Bronchial epithelial cell (primary cell): ENCODE measurements at regions not wholly inside any gene's neighbourhood (a gene's known extent, or its start where the extent isn't known, plus 50 kb on each side); places are given as distances from the start of the nearest gene placed in this dataset.

ENCODE experiments used
- DNase-seq: peaks from one replicate; pipeline ENCODE4 v3.0.0-alpha.2; 2010; ENCODE audit warnings: low read depth
- FAIRE-seq: peaks from 2 replicates; lab custom pipeline; 2011; peaks lifted over from hg19 to GRCh38; lab: Jason Lieb, UNC
- H3K27me3 ChIP-seq: 2 replicates; pipeline ENCODE4 v1.5.1; 2011; ENCODE audit warnings: low read length; ENCODE audit not compliant: control insufficient read depth, insufficient read depth
- H3K36me3 ChIP-seq: 2 replicates; pipeline ENCODE4 v1.5.1; 2011; ENCODE audit warnings: low read length; ENCODE audit not compliant: control insufficient read depth, insufficient read depth
- H3K4me3 ChIP-seq: 2 replicates; pipeline ENCODE4 v1.5.1; 2011; ENCODE audit warnings: mild to moderate bottlenecking, low read depth, low read length, control low read depth
- CTCF ChIP-seq: IDR thresholded peaks from 2 replicates; pipeline ENCODE4 v1.5.1; 2011; ENCODE audit warnings: mild to moderate bottlenecking, moderate library complexity, low read length, control low read depth, inconsistent platforms; ENCODE audit not compliant: insufficient read depth, severe bottlenecking

- no peaks in the 10 kb centered on the region for H3K36me3 ChIP-seq
- TF ChIP-seq CTCF = no peak
- H3K27me3 ChIP-seq = no peaks in the 10 kb centered on the region
- FAIRE-seq (no peak), DNase-seq (no peak)
- H3K4me3 ChIP-seq = no peak overlapping the region
These were observed 306.9 kb downstream of the JRKL start for GRCh38 chr11:96696731-96697130.

- Histone ChIP-seq H3K36me3 (no peaks in the 10 kb centered on the region), H3K4me3 (no peak overlapping the region), H3K27me3 (no peaks in the 10 kb centered on the region)
- no peak for DNase-seq
- FAIRE-seq = no peak
- no peak for TF ChIP-seq CTCF
These were observed 307.7 kb downstream of the JRKL start for GRCh38 chr11:96697466-96697865.

GRCh38 chr11:96704847-96705246, 315.0 kb downstream of the JRKL start:
- no peak overlapping the region for H3K4me3 ChIP-seq
- no peaks in the 10 kb centered on the region for H3K36me3 ChIP-seq
- no peaks in the 10 kb centered on the region for H3K27me3 ChIP-seq
- TF ChIP-seq CTCF = peak; percentile 3
- FAIRE-seq (no peak), DNase-seq (no peak)

- Histone ChIP-seq H3K36me3 (no peaks in the 10 kb centered on the region), H3K27me3 (no peaks in the 10 kb centered on the region), H3K4me3 (no peak overlapping the region)
- FAIRE-seq = no peak
- DNase-seq = peak; percentile 37
- TF ChIP-seq CTCF = no peak
These were observed 316.9 kb downstream of the JRKL start for GRCh38 chr11:96706761-96707160.

GRCh38 chr11:96707273-96707672, 317.5 kb downstream of the JRKL start:
- no peak for FAIRE-seq
- Histone ChIP-seq H3K27me3 (no peaks in the 10 kb centered on the region), H3K36me3 (no peaks in the 10 kb centered on the region), H3K4me3 (no peak overlapping the region)
- no peak for TF ChIP-seq CTCF
- DNase-seq = no peak

- Histone ChIP-seq H3K36me3 (no peaks in the 10 kb centered on the region), H3K27me3 (no peaks in the 10 kb centered on the region), H3K4me3 (no peak overlapping the region)
- FAIRE-seq = no peak
- no peak for DNase-seq
- TF ChIP-seq CTCF = no peak
These were observed 318.5 kb downstream of the JRKL start for GRCh38 chr11:96708219-96708878.
